K562 (cell line): ENCODE measurements at regions not wholly inside any gene's neighbourhood (a gene's known extent, or its start where the extent isn't known, plus 50 kb on each side); places are given as distances from the start of the nearest gene placed in this dataset.

Experiments used
- ATAC-seq: fragments of 200-7000 bp; cut with Tn5 transposase; 3 replicates; pipeline ENCODE4 v1.9.1; 2020; ENCODE audit warnings: moderate library complexity
- BruUV-seq: library from RNA; stranded (reverse); fragments of 400-500 nt; replicated peaks from 2 replicates; lab custom pipeline; 2021; lab: Mats Ljungman, UMichigan
- CTCF ChIA-PET: fragments of 300-600 bp; formaldehyde crosslinking; extraction: SDS; loops from one replicate; lab custom pipeline; 2021; ENCODE audit warnings: low intra/inter-chr PET ratio; lab: Yijun Ruan, JAX
- POLR2A ChIA-PET: fragments of 300-600, 350-650 bp; sonication (Branson Sonifier 250); formaldehyde crosslinking; extraction: SDS; loops from one replicate; lab custom pipeline; 2021; ENCODE audit warnings: antibody characterized with exemption, inconsistent platforms; lab: Yijun Ruan, JAX
- DNase-seq, 4 experiments: peaks; one replicate each; pipeline versions ENCODE4 v3.0.0 to v3.0.0-alpha.2; 2011 to 2018; ENCODE audit warnings: low spot score in 3 of 4, mixed read lengths in 3 of 4; ENCODE audit errors: extremely low read depth in 1 of 4
- FAIRE-seq: peaks from 2 replicates; lab custom pipeline; 2011; peaks lifted over from hg19 to GRCh38; lab: Jason Lieb, UNC
- H2AFZ ChIP-seq: 2 replicates; pipeline ENCODE4 v1.6.0; 2011; ENCODE audit warnings: low read depth, low read length, control low read depth, inconsistent platforms
- H3K27ac ChIP-seq: fragments of 200-600 bp; 3 replicates; pipeline ENCODE4 v1.8.0; 2011; ENCODE audit warnings: low read depth, mild to moderate bottlenecking, control low read depth, inconsistent platforms, low read length, moderate library complexity, mixed read lengths; ENCODE audit errors: extremely low read depth
- H3K27me3 ChIP-seq, 2 experiments: fragments of 300-600 bp in 1 of 2; 2 replicates in 1 of 2; 3 replicates in 1 of 2; pipeline versions ENCODE4 v1.6.0 to v1.8.0; 2011; ENCODE audit warnings: inconsistent platforms in 2 of 2, low read length in 2 of 2, mild to moderate bottlenecking in 1 of 2, mixed read lengths in 1 of 2, moderate library complexity in 1 of 2; ENCODE audit not compliant: control insufficient read depth in 2 of 2, insufficient read depth in 2 of 2
- H3K36me3 ChIP-seq: fragments of 300-600 bp; 3 replicates; pipeline ENCODE4 v1.8.0; 2011; ENCODE audit warnings: mild to moderate bottlenecking, low read length, inconsistent platforms; ENCODE audit not compliant: control insufficient read depth, insufficient read depth
- H3K4me1 ChIP-seq, 2 experiments: fragments of 200-600 bp in 1 of 2; replicated peaks in 1 of 2; 2 replicates in 1 of 2; 3 replicates in 1 of 2; pipeline versions ENCODE4 v1.5.1 to v1.8.0; 2011; ENCODE audit warnings: inconsistent platforms in 2 of 2, low read length in 2 of 2, mild to moderate bottlenecking in 1 of 2, mixed read lengths in 1 of 2, moderate library complexity in 1 of 2; ENCODE audit not compliant: control insufficient read depth in 2 of 2, insufficient read depth in 2 of 2
- H3K4me2 ChIP-seq: 2 replicates; pipeline ENCODE4 v1.6.1; 2011; ENCODE audit warnings: low read length, control low read depth, inconsistent platforms, mixed read lengths; ENCODE audit not compliant: insufficient read depth
- H3K4me3 ChIP-seq: fragments of 200-600 bp; sonication (generic), shearing (Covaris generic); 2 replicates; pipeline ENCODE4 v1.5.1; 2016; ENCODE audit warnings: control low read depth, inconsistent platforms
- H3K79me2 ChIP-seq: fragments of 200-600 bp; 3 replicates; pipeline ENCODE4 v1.8.0; 2011; ENCODE audit warnings: low read length, inconsistent platforms; ENCODE audit not compliant: control insufficient read depth, insufficient read depth
- H3K9ac ChIP-seq, 2 experiments: 2 replicates each; pipeline versions ENCODE4 v1.6.0 to v1.6.1; 2011; ENCODE audit warnings: low read depth in 2 of 2, low read length in 2 of 2, control low read depth in 1 of 2, inconsistent platforms in 1 of 2, mild to moderate bottlenecking in 1 of 2, mixed read lengths in 1 of 2; ENCODE audit not compliant: insufficient read depth in 1 of 2
- H3K9me1 ChIP-seq: one replicate; pipeline ENCODE4 v1.6.0; 2011; ENCODE audit warnings: inconsistent platforms, mild to moderate bottlenecking, low read length, moderate library complexity; ENCODE audit not compliant: control insufficient read depth, insufficient read depth
- H3K9me3 ChIP-seq: replicated peaks from 2 replicates; pipeline ENCODE4 v1.5.1; 2011; ENCODE audit warnings: low read depth, low read length, inconsistent platforms; ENCODE audit not compliant: control insufficient read depth, insufficient read depth
- H4K20me1 ChIP-seq: replicated peaks from 2 replicates; pipeline ENCODE4 v1.6.1; 2011; ENCODE audit warnings: low read length, inconsistent platforms, mixed read lengths; ENCODE audit not compliant: control insufficient read depth, insufficient read depth
- BCL6 ChIP-seq: fragments of 250-450 bp; sonication (Bioruptor Pico); IDR thresholded peaks from 2 replicates; pipeline ENCODE4 v1.4.0; 2020
- ETV1 ChIP-seq: fragments of 450-650 bp; conservative IDR thresholded peaks from 2 replicates; pipeline ENCODE4 v1.6.1; 2016; ENCODE audit warnings: missing genetic modification characterization, control low read depth, low read depth, missing compliant biosample characterization
- FUS ChIP-seq: fragments of 200-400 bp; formaldehyde crosslinking; optimal IDR thresholded peaks from 2 replicates; pipeline ENCODE3; 2017; ENCODE audit warnings: low read depth, low read length
- GABPA ChIP-seq: fragments of 200-800 bp; sonication (Bioruptor generic); conservative IDR thresholded peaks from 2 replicates; pipeline ENCODE4 v1.6.1; 2016; ENCODE audit warnings: low read depth, missing genetic modification characterization, missing compliant biosample characterization
- HNRNPK ChIP-seq: fragments of 200-400 bp; formaldehyde crosslinking; IDR thresholded peaks from one replicate; pipeline ENCODE4 v1.6.1; 2018; ENCODE audit warnings: mild to moderate bottlenecking, low read depth, low read length; ENCODE audit not compliant: poor library complexity, severe bottlenecking
- RFX1 ChIP-seq: fragments of 450-650 bp; IDR thresholded peaks from 2 replicates; pipeline ENCODE4 v1.6.1; 2016; ENCODE audit warnings: mild to moderate bottlenecking, moderate library complexity
- SMAD4 ChIP-seq: fragments of 250-450 bp; sonication (Bioruptor Pico); conservative IDR thresholded peaks from 2 replicates; pipeline ENCODE4 v1.8.0; 2021; ENCODE audit warnings: inconsistent platforms, mild to moderate bottlenecking, moderate library complexity
- TAL1 ChIP-seq: fragments of 450-650 bp; IDR thresholded peaks from 2 replicates; pipeline ENCODE4 v1.6.1; 2016; ENCODE audit warnings: mild to moderate bottlenecking
- ZNF668 ChIP-seq: fragments of 250-450 bp; sonication (Bioruptor Pico); IDR thresholded peaks from 2 replicates; pipeline ENCODE4 v1.8.0; 2022; ENCODE audit warnings: mild to moderate bottlenecking, inconsistent platforms
- ZNF76 ChIP-seq: fragments of 250-450 bp; sonication (Bioruptor Pico); IDR thresholded peaks from 2 replicates; pipeline ENCODE4 v1.4.0; 2020; ENCODE audit warnings: mild to moderate bottlenecking, moderate library complexity, borderline replicate concordance
- WGBS: fragments of 100-300 bp; shearing (Covaris generic); methylation state at CpG from one replicate; pipeline ENCODE4 v1.1.6; 2016; ENCODE audit warnings: low coverage, mixed read lengths; ENCODE audit not compliant: insufficient coverage; ENCODE audit errors: missing lambda C conversion rate; 5-methylcytosine and 5-hydroxymethylcytosine counted together
- in situ Hi-C: fragments of 300-500 bp; cut with MboI; formaldehyde crosslinking; loops from 4 replicates; pipeline ENCODE4 v1.15.0; 2018; ENCODE audit warnings: inconsistent platforms, mixed read lengths
- intact Hi-C: fragments of 100-400 bp; cut with micrococcal nuclease; formaldehyde crosslinking; loops from 2 replicates; pipeline ENCODE4 v1.14.2; 2022
- TF ChIP-seq, protein P1 (sequence below), 3 experiments: IDR thresholded peaks in 2 of 3; conservative IDR thresholded peaks in 1 of 3; 2 replicates each; pipeline ENCODE4 v1.5.1; 2011 to 2012; ENCODE audit warnings: low read length in 3 of 3, mild to moderate bottlenecking in 3 of 3, control low read depth in 2 of 3, improper control_type of control experiment in 1 of 3, inconsistent platforms in 1 of 3, low read depth in 1 of 3, mixed read lengths in 1 of 3, moderate library complexity in 1 of 3; ENCODE audit not compliant: insufficient read depth in 2 of 3

DNA sequence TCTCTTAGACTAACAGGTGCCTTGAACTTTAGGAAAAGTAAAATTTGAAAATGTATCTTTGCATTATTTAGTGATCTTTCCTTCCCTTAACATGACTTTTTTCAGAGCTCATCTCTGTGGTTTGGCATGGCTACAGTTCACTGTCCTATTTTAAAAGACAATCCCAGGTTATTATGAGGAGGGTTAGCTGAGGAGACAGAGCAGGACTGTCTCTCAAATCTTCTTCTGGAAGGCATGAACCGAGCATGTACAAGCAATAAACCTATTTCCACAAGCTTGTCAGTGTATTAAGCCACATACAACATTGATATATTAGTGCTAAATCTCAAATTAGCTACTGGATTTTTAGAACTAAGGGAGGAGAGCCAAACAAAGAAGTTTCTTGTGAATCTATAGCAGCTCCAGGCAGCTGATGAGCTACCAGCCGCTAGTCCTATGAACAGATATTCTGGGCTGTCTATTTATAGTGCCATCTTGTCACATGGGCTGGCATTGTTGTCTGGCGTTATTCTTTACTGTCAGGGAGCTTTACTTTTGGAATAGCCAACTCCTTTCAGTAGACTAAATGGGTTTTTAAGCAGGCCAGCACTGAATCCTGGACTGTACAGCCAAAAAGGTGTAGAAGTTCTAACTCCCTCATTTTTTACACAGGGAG lies 171.2 kb upstream of the ACTBL2 start:
- no peak overlapping the region for H2AFZ ChIP-seq
- WGBS: 5% methylated on average over 3 of the region's 3 CpGs
- ChIA-PET CTCF (no interaction called here), POLR2A (interaction anchor here (1.4 kb wide), 1 partner anchor 8 kb away, joined by 4 read pairs; no protein-coding TSS in a partner anchor)
- intact Hi-C loops: loop anchor here (10.0 kb wide), 2 partner anchors 121 to 359 kb away; no protein-coding TSS in a partner anchor
- H4K20me1 ChIP-seq: no peaks in the 10 kb centered on the region
- FAIRE-seq: no peak
- TF ChIP-seq HNRNPK: no peak
- no peak for TF ChIP-seq SMAD4 (CRISPR knock-in tag)
- TF ChIP-seq RFX1: no peak
- TF ChIP-seq ZNF76 (CRISPR knock-in tag): no peak
- no peak for TF ChIP-seq BCL6 (CRISPR knock-in tag)
- no peak for TF ChIP-seq ETV1 (tag)
- TF ChIP-seq FUS: no peak
- no peak for TF ChIP-seq GABPA (tag)
- TF ChIP-seq ZNF668 (CRISPR knock-in tag): no peak
- TF ChIP-seq TAL1: no peak
- TF ChIP-seq, protein P1, sequence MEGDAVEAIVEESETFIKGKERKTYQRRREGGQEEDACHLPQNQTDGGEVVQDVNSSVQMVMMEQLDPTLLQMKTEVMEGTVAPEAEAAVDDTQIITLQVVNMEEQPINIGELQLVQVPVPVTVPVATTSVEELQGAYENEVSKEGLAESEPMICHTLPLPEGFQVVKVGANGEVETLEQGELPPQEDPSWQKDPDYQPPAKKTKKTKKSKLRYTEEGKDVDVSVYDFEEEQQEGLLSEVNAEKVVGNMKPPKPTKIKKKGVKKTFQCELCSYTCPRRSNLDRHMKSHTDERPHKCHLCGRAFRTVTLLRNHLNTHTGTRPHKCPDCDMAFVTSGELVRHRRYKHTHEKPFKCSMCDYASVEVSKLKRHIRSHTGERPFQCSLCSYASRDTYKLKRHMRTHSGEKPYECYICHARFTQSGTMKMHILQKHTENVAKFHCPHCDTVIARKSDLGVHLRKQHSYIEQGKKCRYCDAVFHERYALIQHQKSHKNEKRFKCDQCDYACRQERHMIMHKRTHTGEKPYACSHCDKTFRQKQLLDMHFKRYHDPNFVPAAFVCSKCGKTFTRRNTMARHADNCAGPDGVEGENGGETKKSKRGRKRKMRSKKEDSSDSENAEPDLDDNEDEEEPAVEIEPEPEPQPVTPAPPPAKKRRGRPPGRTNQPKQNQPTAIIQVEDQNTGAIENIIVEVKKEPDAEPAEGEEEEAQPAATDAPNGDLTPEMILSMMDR (IDR thresholded peaks at IDR 0.05 in 2 of 3, conservative IDR thresholded peaks at IDR 0.05 in 1 of 3; ENCODE audit: insufficient read depth in 2 of 3, low read depth in 1 of 3, low read length in 3 of 3): no peak
- no peaks in the 10 kb centered on the region for H3K79me2 ChIP-seq
- no peak overlapping the region for H3K27ac ChIP-seq
- H3K9me1 ChIP-seq: no peaks in the 10 kb centered on the region
- in situ Hi-C loops: no loop called here
- DNase-seq: no peak
- H3K4me2 ChIP-seq: no peak overlapping the region
- H3K9me3 ChIP-seq: no peaks in the 10 kb centered on the region
- ATAC-seq: no peak
- H3K27me3 ChIP-seq: no peaks in the 10 kb centered on the region
- no TSS peak for BruUV-seq
- no peaks in the 10 kb centered on the region for H3K36me3 ChIP-seq
- no peak overlapping the region for H3K9ac ChIP-seq
- H3K4me3 ChIP-seq: no peak overlapping the region
- no peaks in the 10 kb centered on the region for H3K4me1 ChIP-seq
